ENCODE measurements at regions not wholly inside any gene's neighbourhood (a gene's known extent, or its start where the extent isn't known, plus 50 kb on each side); places are given as distances from the start of the nearest gene placed in this dataset.

GRCh38 chr4:19693936-19694570, 557.7 kb upstream of the SLIT2 start:
- no peak for TF ChIP-seq REST (IDR thresholded peaks at IDR 0.05; ENCODE audit: insufficient read depth in 1 of 2, low read depth in 2 of 2, low read length in 1 of 2)
- no peak for TF ChIP-seq CTCF (IDR thresholded peaks at IDR 0.05)
- no peak for TF ChIP-seq POLR2AphosphoS5 (IDR thresholded peaks at IDR 0.05; ENCODE audit: low read depth, low read length)
- no peak for TF ChIP-seq TCF7L2 (IDR thresholded peaks at IDR 0.05; ENCODE audit: low read depth, low read length)

All from Panc1 (cell line).